MM.1S (cell line): ENCODE measurements at regions not wholly inside any gene's neighbourhood (a gene's known extent, or its start where the extent isn't known, plus 50 kb on each side); places are given as distances from the start of the nearest gene placed in this dataset.

Source experiments
- CTCF ChIP-seq: fragments of 300-600 bp; sonication (generic); IDR thresholded peaks from 2 replicates; pipeline ENCODE4 v1.5.1; 2016; ENCODE audit warnings: antibody characterized with exemption, low read length, mixed read lengths
- EZH2 ChIP-seq: fragments of 300-600 bp; sonication (generic); optimal IDR thresholded peaks from 2 replicates; pipeline ENCODE3; 2017; ENCODE audit warnings: low read depth, mild to moderate bottlenecking, antibody characterized with exemption, low read length, mixed read lengths
- EZH2phosphoT487 ChIP-seq: fragments of 300-600 bp; sonication (generic); IDR thresholded peaks from 2 replicates; pipeline ENCODE4 v1.6.1; 2018; ENCODE audit warnings: antibody characterized with exemption, low read length

GRCh38 chr5:93289942-93290341, 291.1 kb downstream of the NR2F1-AS1 start:
- no peak for TF ChIP-seq CTCF
- TF ChIP-seq EZH2 = no peak
- no peak for TF ChIP-seq EZH2phosphoT487
